Cerebellar nuclear complex (tissue), 1 donor: ENCODE measurements at regions not wholly inside any gene's neighbourhood (a gene's known extent, or its start where the extent isn't known, plus 50 kb on each side); places are given as distances from the start of the nearest gene placed in this dataset.
"Not testable (repeated sequence)": the region's sequence is repeated elsewhere in the genome, so short reads cannot be mapped to it uniquely, and the experiment has no call there.

ENCODE experiments used
- DNase-seq, 2 experiments: peaks; one replicate each; lab custom pipeline; 2025; lab: John Stamatoyannopoulos, UW

GRCh38 chr1:59214248-59215208 lies 82.4 kb upstream of the FGGY start:
- no peak for DNase-seq

GRCh38 chr1:59215766-59216291 lies 81.1 kb upstream of the FGGY start:
- no peak for DNase-seq

GRCh38 chr1:59217439-59217838 lies 79.5 kb upstream of the FGGY start:
- DNase-seq: not testable (repeated sequence)

- DNase-seq: no peak
Measured at GRCh38 chr1:59218521-59219236, 78.2 kb upstream of the FGGY start.

GRCh38 chr1:59219916-59220315 lies 77.0 kb upstream of the FGGY start:
- DNase-seq: no peak

- no peak for DNase-seq
Measured at GRCh38 chr1:59220356-59220755, 76.5 kb upstream of the FGGY start.

GRCh38 chr1:59223198-59223597 lies 73.7 kb upstream of the FGGY start:
- no peak for DNase-seq

GRCh38 chr1:59223989-59224634 lies 72.8 kb upstream of the FGGY start:
- DNase-seq: no peak

- DNase-seq: no peak
Measured at GRCh38 chr1:59225594-59226316, 71.1 kb upstream of the FGGY start.

GRCh38 chr1:59229138-59229537 lies 67.8 kb upstream of the FGGY start:
- no peak for DNase-seq

GRCh38 chr1:59230622-59231021 lies 66.3 kb upstream of the FGGY start:
- no peak for DNase-seq

- DNase-seq: no peak
Measured at GRCh38 chr1:59232216-59232615, 64.7 kb upstream of the FGGY start.

GRCh38 chr1:59233444-59233843 lies 63.5 kb upstream of the FGGY start:
- no peak for DNase-seq

- no peak for DNase-seq
Measured at GRCh38 chr1:59236721-59237545, 60.0 kb upstream of the FGGY start.

GRCh38 chr1:59237900-59238299 lies 59.0 kb upstream of the FGGY start:
- DNase-seq: no peak

GRCh38 chr1:59238333-59238934 lies 58.5 kb upstream of the FGGY start:
- DNase-seq: no peak

- no peak for DNase-seq
Measured at GRCh38 chr1:59238993-59239392, 57.9 kb upstream of the FGGY start.

- DNase-seq: no peak
Measured at GRCh38 chr1:59241909-59242308, 55.0 kb upstream of the FGGY start.

- no peak for DNase-seq
Measured at GRCh38 chr1:59242370-59242769, 54.5 kb upstream of the FGGY start.

- DNase-seq: no peak
Measured at GRCh38 chr1:59243550-59243949, 53.3 kb upstream of the FGGY start.
